ENCODE measurements at regions not wholly inside any gene's neighbourhood (a gene's known extent, or its start where the extent isn't known, plus 50 kb on each side); places are given as distances from the start of the nearest gene placed in this dataset.

- intact Hi-C loops (cut with DNase I; ENCODE audit: low total_unique reads): loop anchor here (10.0 kb wide), 1 partner anchor 736 kb away; the partner anchor contains the start of gene GJD4
- Histone ChIP-seq H3K4me3 (no peak overlapping the region), H3K27ac (no peak overlapping the region), H3K36me3 (no peaks in the 10 kb centered on the region), H3K27me3 (no peaks in the 10 kb centered on the region), H3K4me1 (no peaks in the 10 kb centered on the region), H3K9me3 (no peaks in the 10 kb centered on the region)
- TF ChIP-seq POLR2A (IDR thresholded peaks at IDR 0.05) (no peak), POLR2AphosphoS5 (IDR thresholded peaks at IDR 0.05) (no peak), CTCF (IDR thresholded peaks at IDR 0.05) (no peak)
- DNase-seq (ENCODE audit: low spot score in 2 of 2): no peak
Measured at GRCh38 chr10:34868589-34868988, 53.5 kb upstream of the PARD3 start.

DNA sequence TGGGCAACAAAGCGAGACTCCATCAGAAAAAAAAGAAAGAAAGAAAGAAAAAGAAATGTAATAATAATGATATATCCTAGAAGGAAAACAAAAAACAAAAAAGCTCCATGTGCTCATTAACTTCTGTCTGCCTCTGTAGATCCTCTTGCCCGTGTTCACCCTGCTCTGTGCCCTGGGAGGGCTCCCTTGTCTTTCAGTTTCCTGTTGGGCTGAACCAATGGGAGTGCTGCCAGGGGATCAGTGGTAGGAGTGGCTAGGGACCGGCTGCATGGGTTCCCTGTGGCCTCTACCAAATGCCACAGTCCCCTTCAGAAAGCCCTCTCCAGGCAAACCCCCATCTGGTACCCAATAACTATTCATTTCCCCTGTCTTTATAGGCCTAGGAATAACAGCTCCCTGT is 51.8 kb upstream of the PARD3 start:
- H3K27me3 ChIP-seq: no peaks in the 10 kb centered on the region
- no peak overlapping the region for H3K4me3 ChIP-seq
- no peaks in the 10 kb centered on the region for H3K4me1 ChIP-seq
- no peak for DNase-seq (ENCODE audit: low spot score in 2 of 2)
- no peak overlapping the region for H3K27ac ChIP-seq
- H3K36me3 ChIP-seq: no peaks in the 10 kb centered on the region
- no peaks in the 10 kb centered on the region for H3K9me3 ChIP-seq
- intact Hi-C loops (cut with DNase I; ENCODE audit: low total_unique reads): loop anchor here (10.0 kb wide), 1 partner anchor 738 kb away; the partner anchor contains the start of gene GJD4
- TF ChIP-seq CTCF (IDR thresholded peaks at IDR 0.05): no peak
- TF ChIP-seq POLR2AphosphoS5 (IDR thresholded peaks at IDR 0.05): no peak
- TF ChIP-seq POLR2A (IDR thresholded peaks at IDR 0.05): no peak

Measured in breast epithelium (tissue), 4 donors.